Lower lobe of right lung (tissue), 2 donors: ENCODE measurements at regions not wholly inside any gene's neighbourhood (a gene's known extent, or its start where the extent isn't known, plus 50 kb on each side); places are given as distances from the start of the nearest gene placed in this dataset.
"Not testable (repeated sequence)": the region's sequence is repeated elsewhere in the genome, so short reads cannot be mapped to it uniquely, and the experiment has no call there.

Experiments used
- ATAC-seq, 2 donors: fragments of 200-7000 bp; cut with Tn5 transposase; one replicate each; pipeline ENCODE4 v1.9.1; 2020 to 2022; ENCODE audit warnings: mild to moderate bottlenecking in 2 of 2, moderate library complexity in 2 of 2
- DNase-seq: peaks from one replicate; pipeline ENCODE4 v3.0.0-alpha.2; 2020
- H3K27ac ChIP-seq: fragments of 200-600 bp; one replicate; pipeline ENCODE4 v1.8.0; 2022
- H3K27me3 ChIP-seq: fragments of 200-600 bp; one replicate; pipeline ENCODE4 v1.8.0; 2022; ENCODE audit warnings: low read depth
- H3K36me3 ChIP-seq: fragments of 200-600 bp; one replicate; pipeline ENCODE4 v1.8.0; 2022; ENCODE audit warnings: mild to moderate bottlenecking
- H3K4me1 ChIP-seq: fragments of 200-600 bp; one replicate; pipeline ENCODE4 v1.8.0; 2022
- H3K4me3 ChIP-seq: fragments of 200-600 bp; one replicate; pipeline ENCODE4 v1.8.0; 2022; ENCODE audit warnings: mild to moderate bottlenecking
- H3K9me3 ChIP-seq: fragments of 200-600 bp; one replicate; pipeline ENCODE4 v1.8.0; 2022
- CTCF ChIP-seq: fragments of 200-600 bp; IDR thresholded peaks from one replicate; pipeline ENCODE4 v1.8.0; 2022; ENCODE audit warnings: antibody characterized with exemption, mild to moderate bottlenecking
- intact Hi-C: fragments of 100-400 bp; cut with DNase I; formaldehyde crosslinking; loops from one replicate; pipeline ENCODE4 v1.11.0; 2022
- donor health status: DM: no; HTN: yes; CAD: no; lungs with severe emphysema.

- Histone ChIP-seq H3K4me1 (no peaks in the 10 kb centered on the region), H3K4me3 (no peak overlapping the region), H3K36me3 (no peaks in the 10 kb centered on the region), H3K27me3 (no peaks in the 10 kb centered on the region), H3K9me3 (no peaks in the 10 kb centered on the region), H3K27ac (no peak overlapping the region)
- no peak for TF ChIP-seq CTCF
- no peak for DNase-seq
- intact Hi-C loops, result loop anchor here (10.0 kb wide), 1 partner anchor 73 kb away; no protein-coding TSS in a partner anchor
- no peak for ATAC-seq
Measured at GRCh38 chr16:82271636-82272035, 101.6 kb upstream of the MPHOSPH6 start.

- H3K36me3 ChIP-seq, DNase-seq, H3K4me3 ChIP-seq, intact Hi-C loops, H3K27me3 ChIP-seq, H3K27ac ChIP-seq, ATAC-seq, H3K9me3 ChIP-seq, H3K4me1 ChIP-seq: not testable (repeated sequence)
Measured at GRCh38 chr16:82267675-82268074, 97.7 kb upstream of the MPHOSPH6 start.

GRCh38 chr16:82265809-82266208 is 95.8 kb upstream of the MPHOSPH6 start:
- H3K36me3 ChIP-seq, result no peaks in the 10 kb centered on the region
- DNase-seq, result no peak
- no peak for ATAC-seq
- peaks cover 8% of the 10 kb centered on the region for H3K4me1 ChIP-seq
- intact Hi-C loops, result no loop called here
- no peak overlapping the region for H3K27ac ChIP-seq
- no peak overlapping the region for H3K4me3 ChIP-seq
- no peaks in the 10 kb centered on the region for H3K27me3 ChIP-seq
- no peaks in the 10 kb centered on the region for H3K9me3 ChIP-seq
- no peak for TF ChIP-seq CTCF

GRCh38 chr16:82264756-82265155 is 94.7 kb upstream of the MPHOSPH6 start:
- no peak overlapping the region for H3K27ac ChIP-seq
- DNase-seq, result no peak
- intact Hi-C loops, result no loop called here

GRCh38 chr16:82263521-82264143 is 93.6 kb upstream of the MPHOSPH6 start:
- no peak for DNase-seq
- TF ChIP-seq CTCF, result peak; percentile 91
- intact Hi-C loops, result no loop called here

More at GRCh38 chr16:82264756-82265155, 94.7 kb upstream of the MPHOSPH6 start:
- no peaks in the 10 kb centered on the region for H3K9me3 ChIP-seq
- ATAC-seq, result no peak
- H3K27me3 ChIP-seq, result no peaks in the 10 kb centered on the region
- no peak overlapping the region for H3K4me3 ChIP-seq
- H3K4me1 ChIP-seq, result peaks cover 8% of the 10 kb centered on the region
- TF ChIP-seq CTCF, result no peak
- H3K36me3 ChIP-seq, result no peaks in the 10 kb centered on the region

GRCh38 chr16:82262244-82262643 is 92.2 kb upstream of the MPHOSPH6 start:
- Histone ChIP-seq H3K36me3 (no peaks in the 10 kb centered on the region), H3K27me3 (no peaks in the 10 kb centered on the region), H3K9me3 (no peaks in the 10 kb centered on the region), H3K27ac (no peak overlapping the region), H3K4me3 (no peak overlapping the region), H3K4me1 (peaks cover 8% of the 10 kb centered on the region)
- intact Hi-C loops, result no loop called here
- DNase-seq (no peak), ATAC-seq (no peak)
- TF ChIP-seq CTCF, result no peak

More at GRCh38 chr16:82263521-82264143, 93.6 kb upstream of the MPHOSPH6 start:
- H3K9me3 ChIP-seq, result no peaks in the 10 kb centered on the region
- H3K27ac ChIP-seq, result no peak overlapping the region
- peaks cover 8% of the 10 kb centered on the region for H3K4me1 ChIP-seq
- no peaks in the 10 kb centered on the region for H3K27me3 ChIP-seq
- H3K36me3 ChIP-seq, result no peaks in the 10 kb centered on the region
- no peak overlapping the region for H3K4me3 ChIP-seq
- ATAC-seq, result peak; percentile 87 to 92
